Erythroblast (primary cell): ENCODE measurements at regions not wholly inside any gene's neighbourhood (a gene's known extent, or its start where the extent isn't known, plus 50 kb on each side); places are given as distances from the start of the nearest gene placed in this dataset.

ENCODE experiments used
- GATA1 ChIP-seq: IDR thresholded peaks from 2 replicates; pipeline ENCODE4 v1.6.1; 2011; ENCODE audit warnings: low read depth, mild to moderate bottlenecking, control low read depth, low read length, moderate library complexity
- POLR2A ChIP-seq: IDR thresholded peaks from 2 replicates; pipeline ENCODE4 v1.6.1; 2011; ENCODE audit warnings: mild to moderate bottlenecking, low read length

- TF ChIP-seq POLR2A = no peak
- TF ChIP-seq GATA1 = no peak
Measured at GRCh38 chr3:72565593-72565992, 282.7 kb downstream of the SHQ1 start.
